DND-41 (cell line): ENCODE measurements at regions not wholly inside any gene's neighbourhood (a gene's known extent, or its start where the extent isn't known, plus 50 kb on each side); places are given as distances from the start of the nearest gene placed in this dataset.
"Not testable (repeated sequence)": the region's sequence is repeated elsewhere in the genome, so short reads cannot be mapped to it uniquely, and the experiment has no call there.

Experiments
- CTCF ChIP-seq: IDR thresholded peaks from 2 replicates; pipeline ENCODE4 v1.5.1; 2012; ENCODE audit warnings: borderline replicate concordance, low read length, moderate library complexity, mild to moderate bottlenecking; ENCODE audit not compliant: poor library complexity, severe bottlenecking; ENCODE audit errors: extremely low read depth
- EZH2 ChIP-seq: IDR thresholded peaks from 3 replicates; pipeline ENCODE4 v1.6.1; 2012; ENCODE audit warnings: borderline replicate concordance, low read depth, mild to moderate bottlenecking, moderate library complexity, low read length, inconsistent platforms; ENCODE audit not compliant: severe bottlenecking

GRCh38 chr1:224004552-224005315, 109.2 kb upstream of the FBXO28 start:
- TF ChIP-seq CTCF, result peak; percentile 53
- not testable (repeated sequence) for TF ChIP-seq EZH2
